MM.1S (cell line): ENCODE measurements at regions not wholly inside any gene's neighbourhood (a gene's known extent, or its start where the extent isn't known, plus 50 kb on each side); places are given as distances from the start of the nearest gene placed in this dataset.

Experiments used
- EZH2 ChIP-seq: fragments of 300-600 bp; sonication (generic); optimal IDR thresholded peaks from 2 replicates; pipeline ENCODE3; 2017; ENCODE audit warnings: low read depth, mild to moderate bottlenecking, antibody characterized with exemption, low read length, mixed read lengths
- TF ChIP-seq, protein P1 (sequence below): fragments of 300-600 bp; sonication (generic); IDR thresholded peaks from 2 replicates; pipeline ENCODE4 v1.5.1; 2016; ENCODE audit warnings: antibody characterized with exemption, low read length, mixed read lengths

DNA sequence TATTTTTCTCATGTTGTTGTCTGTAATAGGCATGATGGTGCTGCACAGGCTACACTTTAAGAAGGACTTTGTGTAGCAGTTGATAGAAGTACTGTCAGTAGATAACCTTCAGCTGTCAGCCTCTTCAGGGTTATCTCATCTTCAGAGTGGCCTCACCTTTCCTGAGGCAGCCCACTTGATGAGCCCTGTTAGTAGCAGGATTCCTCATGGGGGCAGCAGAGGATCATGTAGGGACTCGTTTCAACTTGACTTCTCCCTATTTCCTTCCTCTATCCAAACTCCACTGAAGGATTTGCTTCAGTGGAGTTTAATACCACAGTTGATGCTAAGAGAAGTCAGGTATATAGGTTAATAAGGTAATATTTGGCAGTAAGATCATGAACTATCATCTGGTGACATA lies 530.3 kb upstream of the FSIP2 start:
- TF ChIP-seq, protein P1, sequence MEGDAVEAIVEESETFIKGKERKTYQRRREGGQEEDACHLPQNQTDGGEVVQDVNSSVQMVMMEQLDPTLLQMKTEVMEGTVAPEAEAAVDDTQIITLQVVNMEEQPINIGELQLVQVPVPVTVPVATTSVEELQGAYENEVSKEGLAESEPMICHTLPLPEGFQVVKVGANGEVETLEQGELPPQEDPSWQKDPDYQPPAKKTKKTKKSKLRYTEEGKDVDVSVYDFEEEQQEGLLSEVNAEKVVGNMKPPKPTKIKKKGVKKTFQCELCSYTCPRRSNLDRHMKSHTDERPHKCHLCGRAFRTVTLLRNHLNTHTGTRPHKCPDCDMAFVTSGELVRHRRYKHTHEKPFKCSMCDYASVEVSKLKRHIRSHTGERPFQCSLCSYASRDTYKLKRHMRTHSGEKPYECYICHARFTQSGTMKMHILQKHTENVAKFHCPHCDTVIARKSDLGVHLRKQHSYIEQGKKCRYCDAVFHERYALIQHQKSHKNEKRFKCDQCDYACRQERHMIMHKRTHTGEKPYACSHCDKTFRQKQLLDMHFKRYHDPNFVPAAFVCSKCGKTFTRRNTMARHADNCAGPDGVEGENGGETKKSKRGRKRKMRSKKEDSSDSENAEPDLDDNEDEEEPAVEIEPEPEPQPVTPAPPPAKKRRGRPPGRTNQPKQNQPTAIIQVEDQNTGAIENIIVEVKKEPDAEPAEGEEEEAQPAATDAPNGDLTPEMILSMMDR, result peak; percentile 43
- TF ChIP-seq EZH2, result no peak
